ENCODE measurements at regions not wholly inside any gene's neighbourhood (a gene's known extent, or its start where the extent isn't known, plus 50 kb on each side); places are given as distances from the start of the nearest gene placed in this dataset.

- no peak for DNase-seq
Observed at GRCh38 chr3:72185549-72186399, 400.8 kb upstream of the PROK2 start.

- DNase-seq, result no peak
Observed at GRCh38 chr3:72183489-72183888, 398.5 kb upstream of the PROK2 start.

- DNase-seq, result no peak
Observed at GRCh38 chr3:72182206-72182605, 397.3 kb upstream of the PROK2 start.

GRCh38 chr3:72181251-72181650 lies 396.3 kb upstream of the PROK2 start:
- no peak for DNase-seq

GRCh38 chr3:72180405-72180804 lies 395.5 kb upstream of the PROK2 start:
- no peak for DNase-seq

GRCh38 chr3:72179107-72179464 lies 394.1 kb upstream of the PROK2 start:
- DNase-seq, result no peak

GRCh38 chr3:72178463-72179106 lies 393.6 kb upstream of the PROK2 start:
- DNase-seq, result no peak

GRCh38 chr3:72177075-72178050 lies 392.4 kb upstream of the PROK2 start:
- no peak for DNase-seq

- DNase-seq, result no peak
Observed at GRCh38 chr3:72176537-72177041, 391.6 kb upstream of the PROK2 start.

GRCh38 chr3:72175296-72175858 lies 390.4 kb upstream of the PROK2 start:
- DNase-seq, result no peak

- DNase-seq, result no peak
Observed at GRCh38 chr3:72174890-72175289, 389.9 kb upstream of the PROK2 start.

- DNase-seq, result no peak
Observed at GRCh38 chr3:72174040-72174439, 389.1 kb upstream of the PROK2 start.

- no peak for DNase-seq
Observed at GRCh38 chr3:72171946-72172345, 387.0 kb upstream of the PROK2 start.

- no peak for DNase-seq
Observed at GRCh38 chr3:72171463-72171881, 386.5 kb upstream of the PROK2 start.

- DNase-seq, result no peak
Observed at GRCh38 chr3:72169561-72170472, 384.9 kb upstream of the PROK2 start.

- no peak for DNase-seq
Observed at GRCh38 chr3:72169120-72169519, 384.2 kb upstream of the PROK2 start.

- DNase-seq, result no peak
Observed at GRCh38 chr3:72165808-72166207, 380.9 kb upstream of the PROK2 start.

- DNase-seq, result no peak
Observed at GRCh38 chr3:72165317-72165716, 380.4 kb upstream of the PROK2 start.

GRCh38 chr3:72164635-72164978 lies 379.7 kb upstream of the PROK2 start:
- no peak for DNase-seq

- DNase-seq, result no peak
Observed at GRCh38 chr3:72163809-72164634, 379.1 kb upstream of the PROK2 start.

- no peak for DNase-seq
Observed at GRCh38 chr3:72162649-72163184, 377.8 kb upstream of the PROK2 start.
